ENCODE measurements at regions not wholly inside any gene's neighbourhood (a gene's known extent, or its start where the extent isn't known, plus 50 kb on each side); places are given as distances from the start of the nearest gene placed in this dataset.

DNA sequence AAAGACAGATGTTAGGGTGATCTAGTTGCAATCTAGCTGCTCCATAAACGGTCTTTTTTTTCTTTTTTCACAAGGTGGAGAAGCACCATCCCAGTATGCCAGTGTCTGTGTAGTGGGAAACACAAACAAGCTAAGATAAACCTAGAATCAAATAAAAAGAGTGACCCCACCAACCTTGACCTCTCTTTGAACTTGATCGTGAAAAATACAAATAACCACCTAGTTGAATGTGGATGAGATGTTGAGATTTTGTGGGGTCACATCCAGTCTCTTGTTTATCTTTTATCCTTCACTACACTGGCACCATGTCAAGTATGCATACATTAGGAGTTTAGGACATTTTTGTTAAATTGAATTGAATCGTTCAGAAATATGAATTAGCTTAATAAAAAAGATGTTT lies 194.6 kb upstream of the EYA4 start:
- TF ChIP-seq, protein P1, sequence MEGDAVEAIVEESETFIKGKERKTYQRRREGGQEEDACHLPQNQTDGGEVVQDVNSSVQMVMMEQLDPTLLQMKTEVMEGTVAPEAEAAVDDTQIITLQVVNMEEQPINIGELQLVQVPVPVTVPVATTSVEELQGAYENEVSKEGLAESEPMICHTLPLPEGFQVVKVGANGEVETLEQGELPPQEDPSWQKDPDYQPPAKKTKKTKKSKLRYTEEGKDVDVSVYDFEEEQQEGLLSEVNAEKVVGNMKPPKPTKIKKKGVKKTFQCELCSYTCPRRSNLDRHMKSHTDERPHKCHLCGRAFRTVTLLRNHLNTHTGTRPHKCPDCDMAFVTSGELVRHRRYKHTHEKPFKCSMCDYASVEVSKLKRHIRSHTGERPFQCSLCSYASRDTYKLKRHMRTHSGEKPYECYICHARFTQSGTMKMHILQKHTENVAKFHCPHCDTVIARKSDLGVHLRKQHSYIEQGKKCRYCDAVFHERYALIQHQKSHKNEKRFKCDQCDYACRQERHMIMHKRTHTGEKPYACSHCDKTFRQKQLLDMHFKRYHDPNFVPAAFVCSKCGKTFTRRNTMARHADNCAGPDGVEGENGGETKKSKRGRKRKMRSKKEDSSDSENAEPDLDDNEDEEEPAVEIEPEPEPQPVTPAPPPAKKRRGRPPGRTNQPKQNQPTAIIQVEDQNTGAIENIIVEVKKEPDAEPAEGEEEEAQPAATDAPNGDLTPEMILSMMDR (IDR thresholded peaks at IDR 0.05; ENCODE audit: low read length) = no peak
- TF ChIP-seq EZH2 (IDR thresholded peaks at IDR 0.05; ENCODE audit: borderline replicate concordance, low read length) = no peak

Measured in OCI-LY1 (cell line).